Skeletal muscle satellite cell (primary cell): ENCODE measurements at regions not wholly inside any gene's neighbourhood (a gene's known extent, or its start where the extent isn't known, plus 50 kb on each side); places are given as distances from the start of the nearest gene placed in this dataset.
A peak's percentile ranks its signal among the peaks of the same experiment; 100 is the strongest.

Experiments used
- H3K27me3 ChIP-seq: 2 replicates; pipeline ENCODE4 v1.7.0; 2013; ENCODE audit warnings: low read length; ENCODE audit not compliant: control insufficient read depth, insufficient read depth
- H3K36me3 ChIP-seq: 2 replicates; pipeline ENCODE4 v1.7.0; 2013; ENCODE audit warnings: mild to moderate bottlenecking, control low read depth, low read length; ENCODE audit not compliant: insufficient read depth
- H3K4me1 ChIP-seq: 2 replicates; pipeline ENCODE4 v1.7.0; 2013; ENCODE audit warnings: low read length; ENCODE audit not compliant: control insufficient read depth, insufficient read depth
- H3K4me2 ChIP-seq: 2 replicates; pipeline ENCODE4 v1.7.0; 2013; ENCODE audit warnings: mild to moderate bottlenecking, low read length
- H3K4me3 ChIP-seq: 2 replicates; pipeline ENCODE4 v1.7.0; 2013; ENCODE audit warnings: low read length
- H3K9ac ChIP-seq: 2 replicates; pipeline ENCODE4 v1.7.0; 2013; ENCODE audit warnings: mild to moderate bottlenecking, low read depth, low read length, moderate library complexity
- H3K9me3 ChIP-seq: replicated peaks from 2 replicates; pipeline ENCODE4 v1.7.0; 2013; ENCODE audit warnings: mild to moderate bottlenecking, control low read depth, low read length

DNA sequence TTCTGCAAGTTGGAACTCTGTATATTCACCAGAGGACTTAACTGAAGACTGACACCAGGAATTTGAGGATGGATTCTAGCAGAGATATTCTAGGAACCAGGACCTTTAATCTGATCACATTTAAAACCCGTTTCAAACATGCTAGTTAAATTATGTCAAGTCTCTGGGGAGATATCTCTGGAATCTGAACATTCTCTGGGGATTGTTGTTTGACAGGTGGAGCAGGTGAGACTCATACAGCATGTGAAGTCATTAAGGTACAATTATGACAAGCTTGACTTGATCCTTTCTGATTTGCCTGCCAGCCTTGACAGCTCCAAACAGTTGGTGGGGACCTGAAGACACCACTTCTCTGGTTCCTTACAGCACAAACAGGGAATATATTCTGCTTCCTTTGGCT, 100.3 kb downstream of the FAT3 start:
- no peak overlapping the region for H3K4me2 ChIP-seq
- peaks cover 5% of the 10 kb centered on the region for H3K27me3 ChIP-seq
- H3K9me3 ChIP-seq, result no peaks in the 10 kb centered on the region
- H3K4me1 ChIP-seq, result peaks cover 16% of the 10 kb centered on the region
- H3K9ac ChIP-seq, result no peak overlapping the region
- H3K36me3 ChIP-seq, result no peaks in the 10 kb centered on the region
- H3K4me3 ChIP-seq, result no peak overlapping the region

GRCh38 chr11:92325416-92325815, 100.8 kb downstream of the FAT3 start:
- Histone ChIP-seq H3K4me1 (peaks cover 20% of the 10 kb centered on the region), H3K9ac (no peak overlapping the region), H3K9me3 (no peaks in the 10 kb centered on the region), H3K4me3 (no peak overlapping the region), H3K4me2 (no peak overlapping the region), H3K27me3 (peaks cover 5% of the 10 kb centered on the region), H3K36me3 (no peaks in the 10 kb centered on the region)

DNA sequence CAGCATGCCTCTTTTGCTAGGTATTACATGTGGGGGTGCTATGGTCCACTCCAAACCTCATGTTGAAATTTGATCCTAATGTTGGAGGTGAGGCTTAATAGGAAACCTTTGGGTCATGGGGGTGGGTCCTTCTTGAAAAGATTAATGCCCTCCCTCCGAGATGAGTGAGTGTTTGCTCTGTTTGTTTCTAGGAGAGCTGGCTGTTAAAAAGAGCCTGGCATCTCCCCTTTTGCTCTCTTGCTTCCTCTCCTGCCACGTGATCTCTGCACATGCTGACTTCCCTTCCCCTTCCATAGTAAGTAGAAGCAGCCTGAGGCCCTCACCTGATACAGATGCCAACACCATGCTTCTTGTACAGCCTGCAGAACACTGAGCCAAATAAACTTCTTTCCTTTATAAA, 104.5 kb downstream of the FAT3 start:
- H3K36me3 ChIP-seq, result no peaks in the 10 kb centered on the region
- H3K4me1 ChIP-seq, result peaks cover 11% of the 10 kb centered on the region
- no peak overlapping the region for H3K4me2 ChIP-seq
- peaks cover 5% of the 10 kb centered on the region for H3K27me3 ChIP-seq
- no peak overlapping the region for H3K9ac ChIP-seq
- H3K9me3 ChIP-seq, result no peaks in the 10 kb centered on the region
- no peak overlapping the region for H3K4me3 ChIP-seq

- no peaks in the 10 kb centered on the region for H3K9me3 ChIP-seq
- peaks cover 11% of the 10 kb centered on the region for H3K4me1 ChIP-seq
- H3K27me3 ChIP-seq, result peaks cover 5% of the 10 kb centered on the region
- no peaks in the 10 kb centered on the region for H3K36me3 ChIP-seq
- peak overlapping the region; percentile 26 for H3K4me2 ChIP-seq
- no peak overlapping the region for H3K4me3 ChIP-seq
- H3K9ac ChIP-seq, result no peak overlapping the region
Measured at GRCh38 chr11:92329646-92330045, 105.0 kb downstream of the FAT3 start.

DNA sequence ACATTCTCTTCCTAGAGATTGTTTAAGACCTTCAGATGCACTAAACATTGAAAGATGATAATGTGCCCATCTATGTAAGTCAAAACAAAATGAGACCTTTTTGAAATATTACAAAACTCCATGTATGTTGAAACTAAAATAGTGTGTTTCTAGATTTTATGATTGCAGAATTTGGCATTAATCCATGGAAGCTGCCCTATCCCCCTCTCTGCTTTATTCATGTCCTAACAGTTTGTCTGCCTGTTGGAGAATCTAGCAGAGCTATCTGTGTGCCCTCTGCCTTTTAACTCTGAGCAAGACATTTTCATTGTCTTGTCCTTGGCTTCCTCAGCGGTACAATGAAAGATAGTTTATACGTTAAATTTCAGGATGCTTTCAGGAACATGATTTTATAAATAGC, 105.5 kb downstream of the FAT3 start:
- no peaks in the 10 kb centered on the region for H3K36me3 ChIP-seq
- H3K9me3 ChIP-seq, result no peaks in the 10 kb centered on the region
- H3K4me3 ChIP-seq, result no peak overlapping the region
- peaks cover 5% of the 10 kb centered on the region for H3K27me3 ChIP-seq
- peaks cover 11% of the 10 kb centered on the region for H3K4me1 ChIP-seq
- no peak overlapping the region for H3K9ac ChIP-seq
- H3K4me2 ChIP-seq, result no peak overlapping the region

DNA sequence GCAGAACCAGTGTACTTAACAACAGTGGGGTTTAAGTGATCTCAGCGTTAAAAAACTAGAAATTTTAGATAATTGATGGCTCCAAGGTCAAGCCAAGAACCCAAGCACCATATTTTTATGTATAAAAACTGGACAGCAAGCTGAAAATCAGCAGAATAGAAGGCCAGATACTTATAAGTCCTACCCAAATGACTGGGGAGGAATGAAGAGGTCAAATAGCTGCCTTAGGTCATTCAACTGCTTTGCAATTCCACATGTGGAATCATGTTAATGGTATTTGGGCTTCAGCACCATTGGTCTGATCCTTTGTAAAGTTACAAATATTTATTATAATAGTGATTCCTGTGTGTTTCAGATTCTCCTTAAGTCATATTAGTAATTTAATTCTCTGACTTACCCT, 108.4 kb downstream of the FAT3 start:
- H3K36me3 ChIP-seq, result no peaks in the 10 kb centered on the region
- peaks cover under 1% of the 10 kb centered on the region for H3K27me3 ChIP-seq
- H3K9ac ChIP-seq, result no peak overlapping the region
- no peak overlapping the region for H3K4me2 ChIP-seq
- peaks cover 11% of the 10 kb centered on the region for H3K4me1 ChIP-seq
- H3K9me3 ChIP-seq, result no peaks in the 10 kb centered on the region
- H3K4me3 ChIP-seq, result no peak overlapping the region

DNA sequence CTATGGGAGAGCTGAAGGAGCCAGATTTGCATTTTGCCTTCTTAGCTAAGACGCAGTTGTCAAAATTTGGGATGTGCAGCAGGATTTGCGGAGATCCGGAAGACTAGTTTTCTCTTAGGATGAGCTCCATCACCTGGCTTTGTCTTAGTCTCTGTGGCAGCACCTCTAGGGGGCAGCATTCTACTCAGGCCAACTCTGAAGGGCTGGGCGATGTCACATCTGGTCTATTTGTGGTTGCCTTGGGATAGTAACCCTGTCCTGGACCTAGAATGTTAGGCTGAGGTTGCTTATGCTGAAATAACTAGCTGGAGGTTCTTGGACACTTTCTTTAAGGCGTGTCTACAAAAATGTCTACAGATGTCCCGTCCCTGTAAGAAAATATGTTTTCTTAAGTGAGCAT, 116.2 kb downstream of the FAT3 start:
- no peak overlapping the region for H3K4me2 ChIP-seq
- H3K4me3 ChIP-seq, result no peak overlapping the region
- H3K27me3 ChIP-seq, result no peaks in the 10 kb centered on the region
- H3K4me1 ChIP-seq, result no peaks in the 10 kb centered on the region
- no peaks in the 10 kb centered on the region for H3K36me3 ChIP-seq
- no peaks in the 10 kb centered on the region for H3K9me3 ChIP-seq
- H3K9ac ChIP-seq, result no peak overlapping the region

DNA sequence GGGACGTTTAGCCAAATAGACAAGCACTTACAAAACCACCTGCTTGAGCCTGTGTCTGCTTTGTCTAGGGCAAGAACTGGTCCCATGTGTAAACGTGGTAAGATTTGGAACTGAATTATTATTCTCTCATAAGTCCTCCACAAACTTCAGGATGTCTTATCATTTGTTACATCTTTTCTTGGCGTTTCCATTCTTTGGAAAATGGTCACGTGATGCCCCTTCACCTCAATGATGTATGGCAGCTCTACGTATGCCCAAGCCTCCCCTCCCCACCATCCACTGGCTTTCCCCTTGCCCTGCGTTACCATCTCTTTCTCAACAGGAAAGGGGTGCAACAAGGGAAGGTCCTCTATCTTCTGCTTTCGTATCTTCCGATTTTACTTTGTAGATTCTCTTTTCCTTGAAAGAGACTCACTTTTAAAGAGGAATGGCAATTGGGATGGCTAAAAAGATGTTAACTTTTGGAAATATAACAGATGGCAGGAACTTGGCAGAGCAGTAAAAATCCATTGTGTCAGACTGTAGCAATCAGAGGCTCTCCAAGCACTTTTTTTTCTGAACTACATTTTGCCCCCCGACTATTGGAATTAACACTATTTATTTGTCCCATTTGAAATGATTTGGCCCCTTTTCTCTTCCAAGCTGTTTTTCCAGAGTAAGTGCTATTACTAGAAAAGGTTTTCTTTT, 117.6 kb downstream of the FAT3 start:
- H3K9me3 ChIP-seq, result no peaks in the 10 kb centered on the region
- no peak overlapping the region for H3K9ac ChIP-seq
- no peak overlapping the region for H3K4me3 ChIP-seq
- no peaks in the 10 kb centered on the region for H3K36me3 ChIP-seq
- no peak overlapping the region for H3K4me2 ChIP-seq
- no peaks in the 10 kb centered on the region for H3K4me1 ChIP-seq
- no peaks in the 10 kb centered on the region for H3K27me3 ChIP-seq

- no peaks in the 10 kb centered on the region for H3K36me3 ChIP-seq
- no peaks in the 10 kb centered on the region for H3K9me3 ChIP-seq
- no peak overlapping the region for H3K4me2 ChIP-seq
- H3K4me3 ChIP-seq, result no peak overlapping the region
- H3K9ac ChIP-seq, result no peak overlapping the region
- no peaks in the 10 kb centered on the region for H3K4me1 ChIP-seq
- no peaks in the 10 kb centered on the region for H3K27me3 ChIP-seq
Measured at GRCh38 chr11:92342886-92343285, 118.3 kb downstream of the FAT3 start.

- no peak overlapping the region for H3K4me2 ChIP-seq
- H3K9me3 ChIP-seq, result no peaks in the 10 kb centered on the region
- no peak overlapping the region for H3K9ac ChIP-seq
- H3K36me3 ChIP-seq, result no peaks in the 10 kb centered on the region
- H3K27me3 ChIP-seq, result no peaks in the 10 kb centered on the region
- no peak overlapping the region for H3K4me3 ChIP-seq
- no peaks in the 10 kb centered on the region for H3K4me1 ChIP-seq
Measured at GRCh38 chr11:92346220-92346619, 121.6 kb downstream of the FAT3 start.

DNA sequence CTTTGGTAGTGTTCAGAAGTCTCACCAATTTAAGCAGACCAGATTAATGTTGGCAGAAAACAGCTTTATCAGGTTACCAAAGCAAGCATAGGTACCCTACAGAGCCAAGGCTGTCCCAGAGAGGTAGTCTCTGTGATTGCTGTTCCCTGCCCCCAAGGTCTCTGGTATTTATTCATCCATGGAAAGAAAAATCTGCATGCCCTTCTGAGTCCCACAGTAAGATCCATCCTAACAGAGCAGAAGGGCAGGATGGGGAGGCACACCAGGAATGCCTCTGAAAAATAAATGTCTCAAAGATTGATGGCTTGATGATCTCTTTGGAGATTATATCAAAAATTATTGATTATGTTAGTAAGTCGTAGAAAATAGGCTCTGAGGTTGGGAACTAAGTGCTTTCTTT, 122.8 kb downstream of the FAT3 start:
- no peak overlapping the region for H3K4me3 ChIP-seq
- H3K27me3 ChIP-seq, result no peaks in the 10 kb centered on the region
- H3K9me3 ChIP-seq, result no peaks in the 10 kb centered on the region
- H3K4me1 ChIP-seq, result no peaks in the 10 kb centered on the region
- H3K36me3 ChIP-seq, result no peaks in the 10 kb centered on the region
- no peak overlapping the region for H3K9ac ChIP-seq
- H3K4me2 ChIP-seq, result no peak overlapping the region

GRCh38 chr11:92349486-92350156, 125.0 kb downstream of the FAT3 start:
- Histone ChIP-seq H3K4me3 (no peak overlapping the region), H3K4me2 (no peak overlapping the region), H3K9me3 (no peaks in the 10 kb centered on the region), H3K4me1 (no peaks in the 10 kb centered on the region), H3K36me3 (no peaks in the 10 kb centered on the region), H3K9ac (no peak overlapping the region), H3K27me3 (no peaks in the 10 kb centered on the region)
